ENCODE measurements at regions not wholly inside any gene's neighbourhood (a gene's known extent, or its start where the extent isn't known, plus 50 kb on each side); places are given as distances from the start of the nearest gene placed in this dataset.
"Not testable (repeated sequence)": the region's sequence is repeated elsewhere in the genome, so short reads cannot be mapped to it uniquely, and the experiment has no call there.

DNA sequence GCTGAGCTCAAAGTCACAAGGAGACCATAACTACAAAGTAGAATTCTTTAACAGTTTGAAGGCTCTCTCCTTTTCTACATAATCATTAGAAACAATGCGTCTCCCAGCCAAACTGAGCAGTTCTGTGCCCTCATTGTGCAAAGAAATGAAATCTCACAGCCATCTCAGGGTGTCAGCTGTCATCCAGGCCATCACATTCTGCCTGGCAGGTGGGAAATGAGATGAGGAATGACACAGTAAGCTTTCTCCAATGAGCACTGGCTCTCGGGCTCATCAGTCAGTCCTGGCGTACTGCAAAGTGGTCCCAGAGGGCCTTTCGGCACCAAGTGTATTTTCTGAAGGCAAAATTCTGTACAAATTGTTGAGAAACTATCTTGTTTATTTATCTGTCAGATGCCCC, 306.5 kb downstream of the KCTD12 start:
- H3K27me3 Mint-ChIP-seq (ENCODE audit: low read depth, unreplicated experiment): no peaks in the 10 kb centered on the region
- H3K27ac Mint-ChIP-seq (ENCODE audit: unreplicated experiment): no peak overlapping the region
- Histone ChIP-seq H3K4me1 (ENCODE audit: insufficient read depth, low read length) (no peaks in the 10 kb centered on the region), H3K27ac (ENCODE audit: low read depth, low read length) (no peak overlapping the region), H2AFZ (ENCODE audit: low read depth, low read length) (no peak overlapping the region), H3K4me2 (ENCODE audit: low read length) (no peak overlapping the region), H3K9me3 (ENCODE audit: insufficient read depth, low read depth, low read length) (no peaks in the 10 kb centered on the region), H3K4me3 (ENCODE audit: insufficient read depth, low read depth, low read length) (no peak overlapping the region), H4K20me1 (ENCODE audit: insufficient read depth, low read length) (no peaks in the 10 kb centered on the region), H3K36me3 (ENCODE audit: insufficient read depth, low read length) (no peaks in the 10 kb centered on the region), H3K9ac (ENCODE audit: low read length) (no peak overlapping the region), H3K79me2 (ENCODE audit: insufficient read depth, low read length) (no peaks in the 10 kb centered on the region), H3K27me3 (ENCODE audit: insufficient read depth, low read length) (no peaks in the 10 kb centered on the region)
- FAIRE-seq: no peak
- H3K36me3 Mint-ChIP-seq (ENCODE audit: low read depth, unreplicated experiment): no peaks in the 10 kb centered on the region
- no peaks in the 10 kb centered on the region for H3K4me1 Mint-ChIP-seq (ENCODE audit: low read depth, unreplicated experiment)
- peaks cover 16% of the 10 kb centered on the region for H3K9me3 Mint-ChIP-seq (ENCODE audit: unreplicated experiment)
- no peak for TF ChIP-seq EZH2 (IDR thresholded peaks at IDR 0.05; ENCODE audit: insufficient read depth, low read length)
- TF ChIP-seq, protein P1, sequence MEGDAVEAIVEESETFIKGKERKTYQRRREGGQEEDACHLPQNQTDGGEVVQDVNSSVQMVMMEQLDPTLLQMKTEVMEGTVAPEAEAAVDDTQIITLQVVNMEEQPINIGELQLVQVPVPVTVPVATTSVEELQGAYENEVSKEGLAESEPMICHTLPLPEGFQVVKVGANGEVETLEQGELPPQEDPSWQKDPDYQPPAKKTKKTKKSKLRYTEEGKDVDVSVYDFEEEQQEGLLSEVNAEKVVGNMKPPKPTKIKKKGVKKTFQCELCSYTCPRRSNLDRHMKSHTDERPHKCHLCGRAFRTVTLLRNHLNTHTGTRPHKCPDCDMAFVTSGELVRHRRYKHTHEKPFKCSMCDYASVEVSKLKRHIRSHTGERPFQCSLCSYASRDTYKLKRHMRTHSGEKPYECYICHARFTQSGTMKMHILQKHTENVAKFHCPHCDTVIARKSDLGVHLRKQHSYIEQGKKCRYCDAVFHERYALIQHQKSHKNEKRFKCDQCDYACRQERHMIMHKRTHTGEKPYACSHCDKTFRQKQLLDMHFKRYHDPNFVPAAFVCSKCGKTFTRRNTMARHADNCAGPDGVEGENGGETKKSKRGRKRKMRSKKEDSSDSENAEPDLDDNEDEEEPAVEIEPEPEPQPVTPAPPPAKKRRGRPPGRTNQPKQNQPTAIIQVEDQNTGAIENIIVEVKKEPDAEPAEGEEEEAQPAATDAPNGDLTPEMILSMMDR (IDR thresholded peaks at IDR 0.05; ENCODE audit: insufficient read depth, low read depth, low read length): no peak
- no peak for DNase-seq (ENCODE audit: low read depth)
- no peak overlapping the region for H3K4me3 Mint-ChIP-seq (ENCODE audit: unreplicated experiment)

DNA sequence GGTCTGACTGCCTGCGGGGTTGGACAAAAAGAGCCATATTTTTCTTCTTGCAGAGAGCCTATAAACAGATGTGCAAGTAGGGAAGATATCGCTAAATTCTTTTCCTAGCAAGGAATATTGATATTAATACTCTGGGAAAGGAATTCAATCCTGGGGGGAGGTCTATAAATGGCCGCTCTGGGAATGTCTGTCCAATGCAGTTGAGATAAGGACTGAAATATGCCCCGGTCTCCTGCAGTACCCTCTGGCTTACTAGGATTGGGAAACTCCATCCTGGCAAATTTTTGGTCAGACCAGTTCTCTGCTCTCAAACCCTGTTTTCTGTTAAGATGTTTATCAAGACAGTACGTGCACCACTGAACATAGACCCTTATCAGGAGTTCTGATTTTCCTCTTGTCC, 310.6 kb downstream of the KCTD12 start:
- H3K4me3 ChIP-seq (ENCODE audit: insufficient read depth, low read depth, low read length); H3K27me3 Mint-ChIP-seq (ENCODE audit: low read depth, unreplicated experiment); FAIRE-seq; H3K4me1 ChIP-seq (ENCODE audit: insufficient read depth, low read length); H3K36me3 ChIP-seq (ENCODE audit: insufficient read depth, low read length); H3K36me3 Mint-ChIP-seq (ENCODE audit: low read depth, unreplicated experiment); H3K27ac ChIP-seq (ENCODE audit: low read depth, low read length); H3K79me2 ChIP-seq (ENCODE audit: insufficient read depth, low read length); H3K27ac Mint-ChIP-seq (ENCODE audit: unreplicated experiment); H3K4me3 Mint-ChIP-seq (ENCODE audit: unreplicated experiment); H3K9ac ChIP-seq (ENCODE audit: low read length); H3K4me1 Mint-ChIP-seq (ENCODE audit: low read depth, unreplicated experiment); H3K4me2 ChIP-seq (ENCODE audit: low read length); H4K20me1 ChIP-seq (ENCODE audit: insufficient read depth, low read length); DNase-seq (ENCODE audit: low read depth); H2AFZ ChIP-seq (ENCODE audit: low read depth, low read length); H3K9me3 ChIP-seq (ENCODE audit: insufficient read depth, low read depth, low read length); H3K27me3 ChIP-seq (ENCODE audit: insufficient read depth, low read length): not testable (repeated sequence)
- H3K9me3 Mint-ChIP-seq (ENCODE audit: unreplicated experiment): peaks cover 18% of the 10 kb centered on the region

DNA sequence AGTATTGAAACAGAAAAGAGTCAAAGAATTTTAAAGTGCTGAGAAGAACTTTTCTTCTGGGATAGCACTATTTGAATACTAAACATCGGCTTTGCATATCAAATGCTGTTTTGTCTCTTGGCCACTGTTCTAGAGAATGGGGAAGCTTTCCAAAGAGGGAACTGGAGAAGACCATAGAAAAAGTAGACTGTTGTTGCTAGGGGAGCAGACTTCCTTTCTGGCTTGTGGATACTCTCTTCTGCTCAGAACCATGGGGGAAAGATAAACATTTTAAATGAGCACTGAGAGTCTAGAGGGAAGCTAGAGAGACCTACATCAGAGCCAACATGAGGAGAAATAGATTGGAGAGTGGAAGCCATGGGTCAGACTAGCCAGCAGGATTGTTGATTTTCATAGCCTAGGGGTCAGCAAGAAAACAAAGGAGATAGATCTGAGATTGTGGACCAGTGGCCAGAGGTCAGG, 315.7 kb downstream of the KCTD12 start:
- no peak overlapping the region for H3K4me3 ChIP-seq (ENCODE audit: insufficient read depth, low read depth, low read length)
- TF ChIP-seq EZH2 (IDR thresholded peaks at IDR 0.05; ENCODE audit: insufficient read depth, low read length): no peak
- TF ChIP-seq, protein P1 (IDR thresholded peaks at IDR 0.05; ENCODE audit: insufficient read depth, low read depth, low read length): no peak

More for the DNA sequence above, 315.7 kb downstream of the KCTD12 start:
- Mint-ChIP-seq H3K27ac (ENCODE audit: unreplicated experiment) (no peak overlapping the region), H3K4me3 (ENCODE audit: unreplicated experiment) (no peak overlapping the region), H3K4me1 (ENCODE audit: low read depth, unreplicated experiment) (no peaks in the 10 kb centered on the region), H3K9me3 (ENCODE audit: unreplicated experiment) (peaks cover 12% of the 10 kb centered on the region), H3K27me3 (ENCODE audit: low read depth, unreplicated experiment) (no peaks in the 10 kb centered on the region), H3K36me3 (ENCODE audit: low read depth, unreplicated experiment) (no peaks in the 10 kb centered on the region)
- no peaks in the 10 kb centered on the region for H3K9me3 ChIP-seq (ENCODE audit: insufficient read depth, low read depth, low read length)
- no peak overlapping the region for H3K9ac ChIP-seq (ENCODE audit: low read length)
- no peak overlapping the region for H2AFZ ChIP-seq (ENCODE audit: low read depth, low read length)
- no peaks in the 10 kb centered on the region for H3K27me3 ChIP-seq (ENCODE audit: insufficient read depth, low read length)
- H3K4me2 ChIP-seq (ENCODE audit: low read length): no peak overlapping the region
- no peaks in the 10 kb centered on the region for H3K4me1 ChIP-seq (ENCODE audit: insufficient read depth, low read length)
- no peaks in the 10 kb centered on the region for H3K79me2 ChIP-seq (ENCODE audit: insufficient read depth, low read length)
- no peak overlapping the region for H3K27ac ChIP-seq (ENCODE audit: low read depth, low read length)
- H4K20me1 ChIP-seq (ENCODE audit: insufficient read depth, low read length): no peaks in the 10 kb centered on the region
- FAIRE-seq (no peak), DNase-seq (ENCODE audit: low read depth) (no peak)
- no peaks in the 10 kb centered on the region for H3K36me3 ChIP-seq (ENCODE audit: insufficient read depth, low read length)
